ENCODE measurements at regions not wholly inside any gene's neighbourhood (a gene's known extent, or its start where the extent isn't known, plus 50 kb on each side); places are given as distances from the start of the nearest gene placed in this dataset.

- TF ChIP-seq, protein P1, sequence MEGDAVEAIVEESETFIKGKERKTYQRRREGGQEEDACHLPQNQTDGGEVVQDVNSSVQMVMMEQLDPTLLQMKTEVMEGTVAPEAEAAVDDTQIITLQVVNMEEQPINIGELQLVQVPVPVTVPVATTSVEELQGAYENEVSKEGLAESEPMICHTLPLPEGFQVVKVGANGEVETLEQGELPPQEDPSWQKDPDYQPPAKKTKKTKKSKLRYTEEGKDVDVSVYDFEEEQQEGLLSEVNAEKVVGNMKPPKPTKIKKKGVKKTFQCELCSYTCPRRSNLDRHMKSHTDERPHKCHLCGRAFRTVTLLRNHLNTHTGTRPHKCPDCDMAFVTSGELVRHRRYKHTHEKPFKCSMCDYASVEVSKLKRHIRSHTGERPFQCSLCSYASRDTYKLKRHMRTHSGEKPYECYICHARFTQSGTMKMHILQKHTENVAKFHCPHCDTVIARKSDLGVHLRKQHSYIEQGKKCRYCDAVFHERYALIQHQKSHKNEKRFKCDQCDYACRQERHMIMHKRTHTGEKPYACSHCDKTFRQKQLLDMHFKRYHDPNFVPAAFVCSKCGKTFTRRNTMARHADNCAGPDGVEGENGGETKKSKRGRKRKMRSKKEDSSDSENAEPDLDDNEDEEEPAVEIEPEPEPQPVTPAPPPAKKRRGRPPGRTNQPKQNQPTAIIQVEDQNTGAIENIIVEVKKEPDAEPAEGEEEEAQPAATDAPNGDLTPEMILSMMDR (IDR thresholded peaks at IDR 0.05), result no peak
- no peak overlapping the region for H3K4me3 ChIP-seq (ENCODE audit: low read depth, low read length)
- no peaks in the 10 kb centered on the region for H3K36me3 ChIP-seq (ENCODE audit: control insufficient read depth, insufficient read depth, low read length)
- H3K9me3 ChIP-seq (ENCODE audit: control insufficient read depth, low read length), result no peaks in the 10 kb centered on the region
- no peaks in the 10 kb centered on the region for H3K27me3 ChIP-seq (ENCODE audit: control insufficient read depth, insufficient read depth, low read length)
- no peak overlapping the region for H3K27ac ChIP-seq
- H3K9ac ChIP-seq, result no peak overlapping the region
- no peak overlapping the region for H3K4me2 ChIP-seq (ENCODE audit: low read length)
- no peaks in the 10 kb centered on the region for H3K4me1 ChIP-seq
- no peaks in the 10 kb centered on the region for H3K79me2 ChIP-seq
- H2AFZ ChIP-seq, result no peak overlapping the region
These were observed 134.3 kb downstream of the TDRD15 start for GRCh38 chr2:21258082-21258481.

- no peaks in the 10 kb centered on the region for H3K4me1 ChIP-seq
- no peaks in the 10 kb centered on the region for H3K36me3 ChIP-seq (ENCODE audit: control insufficient read depth, insufficient read depth, low read length)
- H3K4me2 ChIP-seq (ENCODE audit: low read length), result no peak overlapping the region
- no peak overlapping the region for H3K4me3 ChIP-seq (ENCODE audit: low read depth, low read length)
- no peak overlapping the region for H3K9ac ChIP-seq
- TF ChIP-seq, protein P1 (IDR thresholded peaks at IDR 0.05), result no peak
- H2AFZ ChIP-seq, result no peak overlapping the region
- H3K79me2 ChIP-seq, result no peaks in the 10 kb centered on the region
- H3K27ac ChIP-seq, result no peak overlapping the region
- no peaks in the 10 kb centered on the region for H3K27me3 ChIP-seq (ENCODE audit: control insufficient read depth, insufficient read depth, low read length)
- no peaks in the 10 kb centered on the region for H3K9me3 ChIP-seq (ENCODE audit: control insufficient read depth, low read length)
These were observed 136.5 kb downstream of the TDRD15 start for GRCh38 chr2:21260311-21260710.

DNA sequence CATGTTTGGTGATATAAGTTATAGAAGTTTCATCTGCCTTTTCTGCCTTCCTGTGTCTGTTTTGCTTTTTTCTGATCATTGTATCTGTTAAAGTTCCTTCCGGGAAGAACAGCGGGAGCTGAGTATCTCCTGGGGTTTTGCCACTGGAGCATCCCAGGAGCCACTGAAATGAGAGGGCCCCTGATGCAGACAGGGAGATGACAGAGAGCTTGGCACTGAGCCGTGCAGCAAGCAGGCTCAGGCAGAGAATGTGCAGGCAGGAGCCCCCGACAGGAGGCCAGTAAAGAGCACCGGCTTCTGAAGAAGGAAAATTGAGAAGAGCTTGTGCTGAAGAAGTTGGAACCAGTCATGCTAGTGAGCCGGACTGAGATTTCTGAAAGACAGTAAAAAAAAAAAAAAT, 137.8 kb downstream of the TDRD15 start:
- no peaks in the 10 kb centered on the region for H3K9me3 ChIP-seq (ENCODE audit: control insufficient read depth, low read length)
- no peaks in the 10 kb centered on the region for H3K79me2 ChIP-seq
- no peaks in the 10 kb centered on the region for H3K36me3 ChIP-seq (ENCODE audit: control insufficient read depth, insufficient read depth, low read length)
- no peaks in the 10 kb centered on the region for H3K4me1 ChIP-seq
- no peaks in the 10 kb centered on the region for H3K27me3 ChIP-seq (ENCODE audit: control insufficient read depth, insufficient read depth, low read length)
- H3K4me2 ChIP-seq (ENCODE audit: low read length), result no peak overlapping the region
- no peak overlapping the region for H3K9ac ChIP-seq
- TF ChIP-seq, protein P1 (IDR thresholded peaks at IDR 0.05), result no peak
- no peak overlapping the region for H3K4me3 ChIP-seq (ENCODE audit: low read depth, low read length)
- no peak overlapping the region for H3K27ac ChIP-seq
- H2AFZ ChIP-seq, result no peak overlapping the region

GRCh38 chr2:21262426-21262940, 138.7 kb downstream of the TDRD15 start:
- H2AFZ ChIP-seq, result no peak overlapping the region
- no peaks in the 10 kb centered on the region for H3K36me3 ChIP-seq (ENCODE audit: control insufficient read depth, insufficient read depth, low read length)
- no peaks in the 10 kb centered on the region for H3K4me1 ChIP-seq
- H3K4me2 ChIP-seq (ENCODE audit: low read length), result no peak overlapping the region
- H3K79me2 ChIP-seq, result no peaks in the 10 kb centered on the region
- H3K9me3 ChIP-seq (ENCODE audit: control insufficient read depth, low read length), result no peaks in the 10 kb centered on the region
- no peaks in the 10 kb centered on the region for H3K27me3 ChIP-seq (ENCODE audit: control insufficient read depth, insufficient read depth, low read length)
- no peak overlapping the region for H3K4me3 ChIP-seq (ENCODE audit: low read depth, low read length)
- no peak overlapping the region for H3K9ac ChIP-seq
- TF ChIP-seq, protein P1 (IDR thresholded peaks at IDR 0.05), result no peak
- no peak overlapping the region for H3K27ac ChIP-seq

GRCh38 chr2:21263622-21264021, 139.9 kb downstream of the TDRD15 start:
- Histone ChIP-seq H3K4me2 (ENCODE audit: low read length) (no peak overlapping the region), H3K79me2 (no peaks in the 10 kb centered on the region), H3K27me3 (ENCODE audit: control insufficient read depth, insufficient read depth, low read length) (no peaks in the 10 kb centered on the region), H3K36me3 (ENCODE audit: control insufficient read depth, insufficient read depth, low read length) (no peaks in the 10 kb centered on the region), H3K9me3 (ENCODE audit: control insufficient read depth, low read length) (no peaks in the 10 kb centered on the region), H3K27ac (no peak overlapping the region), H3K9ac (no peak overlapping the region), H3K4me1 (no peaks in the 10 kb centered on the region), H2AFZ (no peak overlapping the region), H3K4me3 (ENCODE audit: low read depth, low read length) (no peak overlapping the region)
- TF ChIP-seq, protein P1 (IDR thresholded peaks at IDR 0.05), result no peak

All from parathyroid adenoma (tissue), 2 donors.